Endothelial cell of umbilical vein (primary cell): ENCODE measurements at regions not wholly inside any gene's neighbourhood (a gene's known extent, or its start where the extent isn't known, plus 50 kb on each side); places are given as distances from the start of the nearest gene placed in this dataset.

Experiments used
- CTCF ChIP-seq, 2 donors: IDR thresholded peaks; 1 replicate in 1 of 2; 2 replicates in 1 of 2; pipeline ENCODE4 v1.5.1; 2011; ENCODE audit warnings: low read length in 2 of 2, mild to moderate bottlenecking in 2 of 2, moderate library complexity in 2 of 2, control low read depth in 1 of 2, inconsistent platforms in 1 of 2, low read depth in 1 of 2; ENCODE audit not compliant: insufficient read depth in 1 of 2; ENCODE audit errors: extremely low read depth in 1 of 2
- EZH2 ChIP-seq: IDR thresholded peaks from 2 replicates; pipeline ENCODE4 v1.6.1; 2012; ENCODE audit warnings: borderline replicate concordance, low read depth, mild to moderate bottlenecking, moderate library complexity, low read length, inconsistent platforms; ENCODE audit not compliant: severe bottlenecking
- FOS ChIP-seq: IDR thresholded peaks from 2 replicates; pipeline ENCODE4 v1.6.1; 2011; ENCODE audit warnings: mild to moderate bottlenecking, low read length, moderate library complexity, borderline replicate concordance; ENCODE audit not compliant: insufficient read depth
- JUN ChIP-seq: IDR thresholded peaks from 2 replicates; pipeline ENCODE4 v1.6.1; 2011; ENCODE audit warnings: borderline replicate concordance, low read depth; ENCODE audit not compliant: insufficient read length, insufficient read depth
- MYC ChIP-seq: IDR thresholded peaks from one replicate; pipeline ENCODE4 v1.6.1; 2011; ENCODE audit warnings: mild to moderate bottlenecking, low read depth, low read length
- POLR2A ChIP-seq: IDR thresholded peaks from 2 replicates; pipeline ENCODE4 v1.6.1; 2012; ENCODE audit warnings: low read depth, mild to moderate bottlenecking, control low read depth, low read length
- POLR2AphosphoS5 ChIP-seq: IDR thresholded peaks from 2 replicates; pipeline ENCODE4 v1.6.1; 2012; ENCODE audit warnings: low read depth, mild to moderate bottlenecking, control low read depth, low read length, moderate library complexity; ENCODE audit not compliant: insufficient read depth

GRCh38 chr10:44466236-44466635 is 81.3 kb upstream of the CXCL12 start:
- TF ChIP-seq CTCF (IDR thresholded peaks at IDR 0.05; ENCODE audit: extremely low read depth in 1 of 2, insufficient read depth in 1 of 2, low read depth in 1 of 2, low read length in 2 of 2) (no peak), FOS (no peak), EZH2 (no peak), POLR2A (no peak), MYC (no peak), JUN (no peak), POLR2AphosphoS5 (no peak)
